ENCODE measurements at regions not wholly inside any gene's neighbourhood (a gene's known extent, or its start where the extent isn't known, plus 50 kb on each side); places are given as distances from the start of the nearest gene placed in this dataset.

DNA sequence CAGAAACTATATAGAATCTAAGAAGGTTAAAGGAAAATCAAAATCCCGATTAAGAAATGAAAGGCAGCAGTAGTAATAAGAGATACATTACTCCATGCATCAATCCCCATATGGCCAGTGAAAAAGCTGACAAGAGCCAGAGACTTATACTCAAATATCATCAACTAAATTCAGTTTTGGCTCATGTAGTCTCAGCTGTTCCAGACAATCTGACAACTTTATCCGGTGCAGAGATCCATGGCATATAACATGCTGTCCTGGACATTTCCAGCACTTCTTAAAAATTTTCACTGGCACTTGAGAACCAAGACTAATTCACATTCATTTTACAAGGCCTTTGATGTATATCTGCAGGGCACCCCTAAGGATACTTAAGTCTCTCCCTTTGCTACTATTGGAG, 255.7 kb upstream of the KLHL1 start:
- no peak overlapping the region for H2AFZ ChIP-seq (ENCODE audit: low read length)
- no peaks in the 10 kb centered on the region for H3K27me3 ChIP-seq (ENCODE audit: insufficient read depth, low read length)
- H3K9me3 ChIP-seq (ENCODE audit: low read depth, low read length): peaks cover 4% of the 10 kb centered on the region
- H3K79me2 ChIP-seq (ENCODE audit: insufficient read depth, low read length): no peaks in the 10 kb centered on the region
- no peaks in the 10 kb centered on the region for H3K36me3 ChIP-seq (ENCODE audit: insufficient read depth, low read length)
- TF ChIP-seq, protein P1, sequence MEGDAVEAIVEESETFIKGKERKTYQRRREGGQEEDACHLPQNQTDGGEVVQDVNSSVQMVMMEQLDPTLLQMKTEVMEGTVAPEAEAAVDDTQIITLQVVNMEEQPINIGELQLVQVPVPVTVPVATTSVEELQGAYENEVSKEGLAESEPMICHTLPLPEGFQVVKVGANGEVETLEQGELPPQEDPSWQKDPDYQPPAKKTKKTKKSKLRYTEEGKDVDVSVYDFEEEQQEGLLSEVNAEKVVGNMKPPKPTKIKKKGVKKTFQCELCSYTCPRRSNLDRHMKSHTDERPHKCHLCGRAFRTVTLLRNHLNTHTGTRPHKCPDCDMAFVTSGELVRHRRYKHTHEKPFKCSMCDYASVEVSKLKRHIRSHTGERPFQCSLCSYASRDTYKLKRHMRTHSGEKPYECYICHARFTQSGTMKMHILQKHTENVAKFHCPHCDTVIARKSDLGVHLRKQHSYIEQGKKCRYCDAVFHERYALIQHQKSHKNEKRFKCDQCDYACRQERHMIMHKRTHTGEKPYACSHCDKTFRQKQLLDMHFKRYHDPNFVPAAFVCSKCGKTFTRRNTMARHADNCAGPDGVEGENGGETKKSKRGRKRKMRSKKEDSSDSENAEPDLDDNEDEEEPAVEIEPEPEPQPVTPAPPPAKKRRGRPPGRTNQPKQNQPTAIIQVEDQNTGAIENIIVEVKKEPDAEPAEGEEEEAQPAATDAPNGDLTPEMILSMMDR (IDR thresholded peaks at IDR 0.05; ENCODE audit: extremely low read depth, low read depth, low read length): no peak
- H3K4me3 ChIP-seq (ENCODE audit: insufficient read depth, low read length): no peak overlapping the region
- H3K4me1 ChIP-seq (ENCODE audit: insufficient read depth, low read length): no peaks in the 10 kb centered on the region
- no peak for DNase-seq (ENCODE audit: insufficient read length, low spot score, missing footprints)
- no peak overlapping the region for H3K27ac ChIP-seq (ENCODE audit: low read depth, low read length)
- no peak overlapping the region for H3K4me2 ChIP-seq (ENCODE audit: insufficient read depth, low read length)
- no peaks in the 10 kb centered on the region for H4K20me1 ChIP-seq (ENCODE audit: insufficient read depth, low read length)

DNA sequence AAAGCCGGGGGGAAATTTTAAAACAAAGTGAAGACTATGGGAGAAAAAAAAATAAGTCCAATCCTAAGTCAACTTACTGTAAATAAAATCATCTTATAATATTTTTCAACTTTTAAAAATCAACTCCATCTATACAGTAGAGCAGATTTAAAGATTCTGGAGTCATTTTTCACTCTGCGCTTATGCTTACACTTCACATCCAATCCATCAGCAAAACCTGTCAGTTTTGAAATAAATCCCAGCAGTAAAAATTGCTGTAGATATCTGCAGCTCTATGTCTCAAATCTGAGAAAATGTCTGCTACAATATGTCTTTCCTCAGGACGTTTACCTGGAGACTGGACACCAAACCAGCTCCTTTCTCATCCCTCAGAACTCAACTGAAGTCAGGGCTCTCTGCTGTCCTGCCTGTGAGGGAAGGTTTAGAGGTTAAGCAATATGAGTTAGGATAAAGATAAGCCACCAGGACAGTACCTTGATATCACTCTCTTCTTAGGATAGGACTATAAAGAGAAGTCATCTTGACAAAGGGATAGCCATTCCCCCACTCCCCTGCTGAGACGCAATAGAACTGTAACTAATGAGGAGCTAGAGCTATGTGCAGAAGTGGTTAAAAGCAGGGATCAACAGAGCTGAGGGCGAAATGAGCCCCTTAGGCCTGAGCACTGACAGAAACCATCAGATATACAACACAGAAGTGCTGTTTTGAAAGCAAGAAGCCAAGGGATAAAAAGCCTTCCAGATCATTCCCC, 254.7 kb upstream of the KLHL1 start:
- Histone ChIP-seq H3K79me2 (ENCODE audit: insufficient read depth, low read length) (no peaks in the 10 kb centered on the region), H3K9me3 (ENCODE audit: low read depth, low read length) (peaks cover 4% of the 10 kb centered on the region), H3K4me1 (ENCODE audit: insufficient read depth, low read length) (no peaks in the 10 kb centered on the region), H3K27ac (ENCODE audit: low read depth, low read length) (no peak overlapping the region), H3K4me2 (ENCODE audit: insufficient read depth, low read length) (no peak overlapping the region), H4K20me1 (ENCODE audit: insufficient read depth, low read length) (no peaks in the 10 kb centered on the region), H3K27me3 (ENCODE audit: insufficient read depth, low read length) (no peaks in the 10 kb centered on the region), H3K4me3 (ENCODE audit: insufficient read depth, low read length) (no peak overlapping the region), H2AFZ (ENCODE audit: low read length) (no peak overlapping the region), H3K36me3 (ENCODE audit: insufficient read depth, low read length) (no peaks in the 10 kb centered on the region)
- TF ChIP-seq, protein P1 (IDR thresholded peaks at IDR 0.05; ENCODE audit: extremely low read depth, low read depth, low read length): no peak
- no peak for DNase-seq (ENCODE audit: insufficient read length, low spot score, missing footprints)

DNA sequence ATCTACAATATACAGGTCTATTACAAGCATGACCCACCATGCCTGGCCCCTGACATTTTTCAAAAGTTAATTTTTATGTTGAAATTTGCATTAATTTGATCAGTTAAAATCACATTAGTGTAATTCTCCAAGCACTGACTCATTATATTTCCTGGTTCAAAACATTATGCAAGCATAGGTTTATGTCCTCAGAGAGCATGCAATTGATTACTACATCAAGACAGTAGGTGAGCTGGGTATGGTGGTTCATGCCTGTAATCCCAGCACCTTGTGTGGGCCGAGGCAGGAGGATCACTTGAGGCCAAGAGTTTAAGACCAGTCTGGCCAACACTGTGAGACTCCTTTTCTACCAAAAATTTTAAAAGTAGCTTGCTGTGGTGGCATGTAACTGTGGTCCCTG, 248.8 kb upstream of the KLHL1 start:
- no peak overlapping the region for H3K4me2 ChIP-seq (ENCODE audit: insufficient read depth, low read length)
- H3K36me3 ChIP-seq (ENCODE audit: insufficient read depth, low read length): no peaks in the 10 kb centered on the region
- no peak overlapping the region for H2AFZ ChIP-seq (ENCODE audit: low read length)
- no peaks in the 10 kb centered on the region for H3K4me1 ChIP-seq (ENCODE audit: insufficient read depth, low read length)
- no peaks in the 10 kb centered on the region for H3K27me3 ChIP-seq (ENCODE audit: insufficient read depth, low read length)
- H3K4me3 ChIP-seq (ENCODE audit: insufficient read depth, low read length): no peak overlapping the region
- no peaks in the 10 kb centered on the region for H3K9me3 ChIP-seq (ENCODE audit: low read depth, low read length)
- no peak overlapping the region for H3K27ac ChIP-seq (ENCODE audit: low read depth, low read length)
- H3K79me2 ChIP-seq (ENCODE audit: insufficient read depth, low read length): no peaks in the 10 kb centered on the region
- no peaks in the 10 kb centered on the region for H4K20me1 ChIP-seq (ENCODE audit: insufficient read depth, low read length)
- DNase-seq (ENCODE audit: insufficient read length, low spot score, missing footprints): no peak
- TF ChIP-seq, protein P1 (IDR thresholded peaks at IDR 0.05; ENCODE audit: extremely low read depth, low read depth, low read length): no peak

DNA sequence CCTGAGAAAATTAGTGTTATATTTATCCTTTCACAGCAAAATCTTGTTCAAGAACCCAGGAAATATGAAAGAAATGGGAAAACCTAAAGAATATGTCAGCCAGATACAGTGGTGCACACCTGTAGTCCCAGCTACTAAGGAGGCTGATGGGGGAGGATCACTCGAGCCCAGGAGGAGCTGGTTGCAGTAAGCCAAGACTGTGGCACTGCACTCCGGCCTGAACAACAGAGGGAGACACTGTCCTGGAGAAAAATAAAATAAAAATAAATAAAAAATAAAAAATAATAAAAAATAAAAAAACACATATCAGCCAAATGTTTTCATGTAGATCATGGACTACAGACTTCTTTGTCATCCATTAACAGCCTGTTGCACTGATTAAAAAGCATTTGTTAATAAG, 244.8 kb upstream of the KLHL1 start:
- DNase-seq (ENCODE audit: insufficient read length, low spot score, missing footprints): no peak
- no peaks in the 10 kb centered on the region for H4K20me1 ChIP-seq (ENCODE audit: insufficient read depth, low read length)
- no peak overlapping the region for H3K4me2 ChIP-seq (ENCODE audit: insufficient read depth, low read length)
- no peaks in the 10 kb centered on the region for H3K27me3 ChIP-seq (ENCODE audit: insufficient read depth, low read length)
- no peaks in the 10 kb centered on the region for H3K36me3 ChIP-seq (ENCODE audit: insufficient read depth, low read length)
- no peak overlapping the region for H3K27ac ChIP-seq (ENCODE audit: low read depth, low read length)
- H3K79me2 ChIP-seq (ENCODE audit: insufficient read depth, low read length): no peaks in the 10 kb centered on the region
- H3K9me3 ChIP-seq (ENCODE audit: low read depth, low read length): no peaks in the 10 kb centered on the region
- H3K4me1 ChIP-seq (ENCODE audit: insufficient read depth, low read length): no peaks in the 10 kb centered on the region
- TF ChIP-seq, protein P1 (IDR thresholded peaks at IDR 0.05; ENCODE audit: extremely low read depth, low read depth, low read length): no peak
- no peak overlapping the region for H2AFZ ChIP-seq (ENCODE audit: low read length)
- H3K4me3 ChIP-seq (ENCODE audit: insufficient read depth, low read length): no peak overlapping the region

All from osteoblast (primary cell).